Neuron (in vitro differentiated cells): ENCODE measurements at regions not wholly inside any gene's neighbourhood (a gene's known extent, or its start where the extent isn't known, plus 50 kb on each side); places are given as distances from the start of the nearest gene placed in this dataset.
"Not testable (repeated sequence)": the region's sequence is repeated elsewhere in the genome, so short reads cannot be mapped to it uniquely, and the experiment has no call there.

Experiments
- H2AFZ ChIP-seq: one replicate; pipeline ENCODE4 v1.6.1; 2013; ENCODE audit warnings: low read depth, mild to moderate bottlenecking, inconsistent platforms, low read length, moderate library complexity
- H3K27me3 ChIP-seq: one replicate; pipeline ENCODE4 v1.6.1; 2013; ENCODE audit warnings: low read length; ENCODE audit not compliant: insufficient read depth
- H3K36me3 ChIP-seq: one replicate; pipeline ENCODE4 v1.6.1; 2013; ENCODE audit warnings: low read length; ENCODE audit not compliant: insufficient read depth
- H3K4me1 ChIP-seq: one replicate; pipeline ENCODE4 v1.6.1; 2013; ENCODE audit warnings: low read length; ENCODE audit not compliant: insufficient read depth
- H3K4me3 ChIP-seq: 2 replicates; pipeline ENCODE4 v1.5.1; 2013; ENCODE audit warnings: mild to moderate bottlenecking, low read length, moderate library complexity
- H3K9me3 ChIP-seq: one replicate; pipeline ENCODE4 v1.6.1; 2013; ENCODE audit warnings: low read length

DNA sequence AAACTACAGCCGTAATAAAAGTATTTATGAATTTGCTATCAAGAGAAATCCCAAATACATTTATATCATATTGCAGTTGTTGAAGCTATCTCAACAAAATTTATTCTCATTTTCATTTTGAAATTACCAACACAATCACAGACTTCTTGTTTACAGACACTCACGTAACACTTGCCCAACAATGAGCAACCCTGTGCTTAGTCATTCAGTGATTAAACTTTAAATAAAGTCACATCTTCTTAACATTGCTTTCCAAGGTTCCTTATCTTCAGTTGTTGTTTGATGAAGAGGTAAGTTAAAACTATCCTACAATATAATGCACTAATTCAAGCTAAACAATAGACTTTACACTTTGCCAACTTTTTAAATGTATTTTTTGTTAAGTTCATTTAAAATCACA lies 601.8 kb downstream of the SLC16A7 start:
- Histone ChIP-seq H3K4me1 (no peaks in the 10 kb centered on the region), H3K27me3 (no peaks in the 10 kb centered on the region)

DNA sequence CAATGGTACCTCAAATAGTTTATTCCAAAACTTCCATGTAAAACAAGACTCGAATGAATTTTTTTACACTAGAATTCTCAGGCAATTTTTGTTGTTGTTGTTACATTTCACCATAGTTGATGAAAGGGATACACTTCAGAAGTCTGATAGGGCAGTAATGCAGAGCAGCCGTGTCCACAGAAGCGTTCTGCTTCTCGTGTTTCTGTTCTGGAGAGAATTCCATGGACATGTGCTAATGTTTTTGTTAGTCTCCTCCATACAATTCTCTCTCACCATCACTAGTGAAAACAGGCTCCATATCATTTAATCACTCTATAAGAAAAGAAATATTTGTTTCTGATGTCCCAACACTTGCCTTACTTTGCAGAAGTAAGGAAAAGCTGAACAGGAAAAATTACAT lies 606.1 kb downstream of the SLC16A7 start:
- Histone ChIP-seq H2AFZ (no peak overlapping the region), H3K4me3 (no peak overlapping the region), H3K27me3 (no peaks in the 10 kb centered on the region), H3K36me3 (no peaks in the 10 kb centered on the region), H3K9me3 (no peaks in the 10 kb centered on the region), H3K4me1 (no peaks in the 10 kb centered on the region)

More for the DNA sequence above, 601.8 kb downstream of the SLC16A7 start:
- Histone ChIP-seq H3K36me3 (no peaks in the 10 kb centered on the region), H2AFZ (no peak overlapping the region), H3K9me3 (no peaks in the 10 kb centered on the region), H3K4me3 (no peak overlapping the region)

DNA sequence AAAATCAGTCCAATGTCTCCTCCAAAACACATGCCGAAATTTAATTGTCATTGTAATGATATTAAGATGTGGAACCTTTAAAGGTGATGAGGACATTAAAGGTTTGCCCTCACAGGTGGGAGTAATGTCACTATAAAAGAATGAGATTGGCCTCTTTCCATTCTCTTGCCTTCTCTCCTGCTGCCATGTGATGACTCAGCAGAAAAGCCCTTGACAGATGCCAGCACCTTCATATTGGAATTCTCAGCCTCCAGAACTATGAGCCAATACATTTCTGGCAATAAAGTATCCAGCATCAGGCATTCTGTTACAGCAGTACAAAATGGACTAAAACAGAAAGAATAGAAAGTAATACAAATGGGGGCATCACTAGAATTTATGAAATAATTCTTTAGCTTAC lies 609.7 kb downstream of the SLC16A7 start:
- H2AFZ ChIP-seq: no peak overlapping the region
- H3K36me3 ChIP-seq: no peaks in the 10 kb centered on the region
- H3K9me3 ChIP-seq: no peaks in the 10 kb centered on the region
- no peak overlapping the region for H3K4me3 ChIP-seq
- no peaks in the 10 kb centered on the region for H3K27me3 ChIP-seq
- H3K4me1 ChIP-seq: no peaks in the 10 kb centered on the region

DNA sequence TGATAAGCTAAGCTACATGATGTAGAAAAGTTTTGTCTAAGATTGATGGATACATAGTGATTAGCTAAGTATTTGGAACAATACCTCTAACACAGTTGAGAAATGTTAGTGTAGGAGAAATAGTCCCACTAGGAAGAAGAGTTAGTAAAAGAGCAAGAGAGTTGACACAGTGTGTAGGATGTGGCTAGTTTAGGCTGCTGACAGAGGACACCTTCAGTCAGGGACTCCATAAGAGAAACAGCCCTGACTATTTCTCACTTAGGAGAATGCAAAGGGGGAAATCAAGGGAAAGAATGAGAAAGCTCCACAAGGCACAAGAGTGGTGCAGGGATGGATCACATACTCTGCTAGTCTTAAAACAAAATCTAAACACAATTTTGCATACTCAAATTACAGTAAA lies 613.7 kb downstream of the SLC16A7 start:
- Histone ChIP-seq H3K9me3 (no peaks in the 10 kb centered on the region), H3K4me1 (no peaks in the 10 kb centered on the region), H3K27me3 (no peaks in the 10 kb centered on the region), H3K4me3 (no peak overlapping the region), H3K36me3 (no peaks in the 10 kb centered on the region), H2AFZ (no peak overlapping the region)

DNA sequence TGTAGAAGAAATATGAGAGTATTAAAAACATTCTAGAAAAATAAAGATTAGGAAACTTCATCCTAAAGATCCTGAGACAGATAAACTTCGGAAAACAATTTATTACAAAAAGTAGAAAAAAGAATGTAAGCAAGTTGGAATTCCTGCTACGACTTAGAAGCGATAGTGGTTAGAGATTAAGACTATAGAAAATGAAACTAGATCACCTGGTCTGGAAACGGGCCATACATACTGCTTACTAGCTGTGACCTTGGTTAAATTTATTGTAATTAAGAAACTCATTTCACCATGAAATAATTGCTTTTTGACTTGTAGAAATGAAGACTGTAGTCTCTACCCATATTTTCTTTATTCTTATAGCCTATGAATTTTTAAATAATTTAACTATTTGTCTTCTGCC lies 614.1 kb downstream of the SLC16A7 start:
- no peaks in the 10 kb centered on the region for H3K4me1 ChIP-seq
- no peaks in the 10 kb centered on the region for H3K27me3 ChIP-seq
- H3K4me3 ChIP-seq: no peak overlapping the region
- H2AFZ ChIP-seq: no peak overlapping the region
- no peaks in the 10 kb centered on the region for H3K36me3 ChIP-seq
- H3K9me3 ChIP-seq: no peaks in the 10 kb centered on the region

DNA sequence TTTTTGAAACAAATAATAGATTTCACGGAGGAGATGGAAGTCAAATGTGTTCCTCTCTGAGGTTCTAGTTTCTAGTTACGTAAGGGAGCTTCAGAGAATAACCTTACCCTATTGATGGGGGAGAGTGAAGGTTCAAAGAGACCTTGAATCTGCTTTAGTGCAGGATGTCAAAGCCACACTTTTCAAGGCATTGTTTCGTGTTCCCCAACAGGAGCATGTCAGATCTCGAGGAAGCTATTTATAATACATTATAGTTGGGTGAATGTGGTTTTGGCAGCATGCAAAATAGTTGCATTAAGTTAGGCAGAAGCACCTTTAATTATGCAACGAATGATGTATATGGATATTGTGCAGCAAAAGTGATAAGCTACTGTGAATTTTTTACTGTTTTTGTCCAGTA lies 614.9 kb downstream of the SLC16A7 start:
- Histone ChIP-seq H3K4me1 (no peaks in the 10 kb centered on the region), H3K9me3 (no peaks in the 10 kb centered on the region), H3K27me3 (no peaks in the 10 kb centered on the region), H3K4me3 (no peak overlapping the region), H2AFZ (no peak overlapping the region), H3K36me3 (no peaks in the 10 kb centered on the region)

DNA sequence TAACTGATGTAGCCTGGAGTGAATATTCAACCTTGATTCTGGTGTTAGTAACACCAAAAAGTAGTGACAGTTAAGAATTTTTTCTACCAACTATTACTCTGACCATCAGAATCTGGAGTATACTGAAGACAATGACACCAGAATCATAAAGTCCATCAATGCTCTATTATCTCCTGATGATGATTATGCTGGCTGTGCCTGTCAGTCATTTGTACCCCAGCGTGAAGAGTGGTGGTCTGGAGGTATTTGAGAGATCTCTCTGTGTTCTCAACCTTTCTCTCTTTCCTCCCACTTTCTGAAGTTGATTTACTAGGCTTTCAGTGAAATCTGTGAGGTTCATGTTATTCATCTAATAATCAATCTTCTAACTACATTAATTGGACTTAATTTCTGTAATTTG lies 615.4 kb downstream of the SLC16A7 start:
- H3K9me3 ChIP-seq: no peaks in the 10 kb centered on the region
- H3K4me1 ChIP-seq: no peaks in the 10 kb centered on the region

DNA sequence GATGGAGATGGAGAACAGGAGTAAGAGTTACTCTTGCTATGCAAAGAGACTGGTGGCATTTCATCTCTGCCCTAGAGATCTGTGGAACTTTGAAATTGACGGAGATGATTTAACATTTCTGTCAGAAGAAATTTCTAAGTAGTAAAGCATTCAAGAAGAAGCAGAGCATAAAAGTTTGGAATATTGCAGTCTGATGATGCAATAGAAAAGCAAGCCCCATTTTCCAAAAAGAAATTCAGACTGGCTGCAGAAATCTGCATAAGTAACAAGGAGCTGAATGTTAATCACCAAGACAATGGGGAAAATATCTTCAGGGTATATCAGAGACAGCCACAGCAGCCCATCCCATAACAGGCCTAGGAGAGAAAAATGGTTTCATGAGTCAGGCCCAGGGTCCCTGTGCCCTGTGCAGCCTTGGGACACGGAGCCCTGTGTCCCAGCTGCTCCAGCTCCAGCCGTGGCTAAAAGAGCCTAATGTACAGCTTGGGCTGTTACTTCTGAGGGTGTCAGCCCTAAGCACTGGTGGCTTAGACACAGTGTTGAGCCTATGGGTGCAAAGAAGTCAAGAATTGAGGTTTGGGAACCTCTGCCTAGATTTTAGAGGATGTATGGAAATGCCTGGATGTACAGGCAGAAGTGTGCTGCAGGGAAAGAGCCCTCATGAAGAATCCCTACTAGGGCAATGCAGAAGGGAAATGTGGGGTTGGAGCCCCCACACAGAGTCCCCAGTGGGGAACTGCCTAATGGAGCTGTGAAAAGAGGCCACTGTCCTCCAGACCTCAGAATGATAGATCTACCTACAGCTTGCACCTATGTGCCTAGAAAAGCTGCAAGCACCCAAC lies 616.6 kb downstream of the SLC16A7 start:
- no peaks in the 10 kb centered on the region for H3K27me3 ChIP-seq
- H3K36me3 ChIP-seq: no peaks in the 10 kb centered on the region
- H3K4me3 ChIP-seq: no peak overlapping the region
- no peaks in the 10 kb centered on the region for H3K4me1 ChIP-seq
- no peaks in the 10 kb centered on the region for H3K9me3 ChIP-seq
- H2AFZ ChIP-seq: no peak overlapping the region

More for the DNA sequence above, 615.4 kb downstream of the SLC16A7 start:
- H3K36me3 ChIP-seq: no peaks in the 10 kb centered on the region
- H3K27me3 ChIP-seq: no peaks in the 10 kb centered on the region
- H2AFZ ChIP-seq: no peak overlapping the region
- no peak overlapping the region for H3K4me3 ChIP-seq

DNA sequence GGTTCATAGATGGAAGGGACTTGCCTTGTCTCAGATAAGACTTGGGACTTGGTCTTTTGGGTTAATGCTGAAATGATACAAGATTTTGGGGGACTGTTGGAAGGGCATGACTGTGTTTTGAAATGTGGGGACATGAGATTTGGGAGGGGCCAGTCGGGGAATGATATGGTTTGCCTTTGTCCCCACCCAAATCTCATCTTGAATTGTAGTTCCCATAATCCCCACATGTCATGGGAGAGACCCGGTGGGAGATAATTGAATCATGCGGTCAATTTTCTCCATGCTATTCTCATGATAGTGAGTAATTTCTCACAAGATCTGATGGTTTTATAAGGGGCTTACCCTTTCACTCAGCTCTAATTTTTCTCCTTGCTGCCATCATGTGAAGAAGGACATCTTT lies 617.4 kb downstream of the SLC16A7 start:
- H3K4me1 ChIP-seq, H3K27me3 ChIP-seq, H3K4me3 ChIP-seq, H2AFZ ChIP-seq, H3K36me3 ChIP-seq, H3K9me3 ChIP-seq: not testable (repeated sequence)

DNA sequence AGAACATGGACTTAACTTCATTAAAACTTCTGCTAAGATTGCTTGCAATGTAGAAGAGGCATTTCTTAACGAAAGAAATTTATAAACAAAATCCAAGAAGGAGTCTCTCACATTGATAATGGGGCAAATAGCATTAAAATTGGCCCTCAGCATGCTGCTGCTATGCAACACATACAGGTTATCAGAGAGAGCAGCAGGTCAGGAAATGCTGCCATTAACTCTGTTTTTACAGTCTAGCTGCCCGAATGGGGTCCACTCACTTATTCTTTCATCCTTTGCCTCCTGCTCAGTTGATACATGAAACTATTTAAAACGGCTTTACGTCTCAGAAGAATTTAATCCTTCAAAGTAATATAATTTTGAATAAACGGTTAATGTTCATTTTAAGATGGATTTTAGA lies 620.4 kb downstream of the SLC16A7 start:
- Histone ChIP-seq H3K4me1 (no peaks in the 10 kb centered on the region), H3K4me3 (no peak overlapping the region), H3K9me3 (no peaks in the 10 kb centered on the region), H2AFZ (no peak overlapping the region), H3K36me3 (no peaks in the 10 kb centered on the region), H3K27me3 (no peaks in the 10 kb centered on the region)

DNA sequence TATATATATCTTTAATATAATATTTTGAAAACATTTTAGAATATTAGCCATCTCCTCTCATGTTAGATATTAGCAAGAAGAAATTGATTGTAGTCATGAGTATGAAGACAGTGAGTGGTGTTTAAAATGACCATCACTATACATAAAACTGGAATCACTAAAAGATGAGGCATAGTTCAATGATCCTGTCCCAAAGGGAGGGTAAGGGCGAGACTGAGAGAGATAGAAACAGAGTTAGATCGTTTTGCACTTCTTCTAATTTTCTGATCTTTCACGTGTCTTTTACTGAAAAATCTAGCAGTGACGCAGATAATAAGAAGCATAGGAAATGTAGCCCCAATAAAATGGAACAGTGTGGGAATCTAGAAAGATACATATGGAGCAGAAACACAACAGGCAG lies 627.4 kb downstream of the SLC16A7 start:
- Histone ChIP-seq H2AFZ (no peak overlapping the region), H3K9me3 (no peaks in the 10 kb centered on the region), H3K36me3 (no peaks in the 10 kb centered on the region), H3K27me3 (no peaks in the 10 kb centered on the region), H3K4me3 (no peak overlapping the region), H3K4me1 (no peaks in the 10 kb centered on the region)

DNA sequence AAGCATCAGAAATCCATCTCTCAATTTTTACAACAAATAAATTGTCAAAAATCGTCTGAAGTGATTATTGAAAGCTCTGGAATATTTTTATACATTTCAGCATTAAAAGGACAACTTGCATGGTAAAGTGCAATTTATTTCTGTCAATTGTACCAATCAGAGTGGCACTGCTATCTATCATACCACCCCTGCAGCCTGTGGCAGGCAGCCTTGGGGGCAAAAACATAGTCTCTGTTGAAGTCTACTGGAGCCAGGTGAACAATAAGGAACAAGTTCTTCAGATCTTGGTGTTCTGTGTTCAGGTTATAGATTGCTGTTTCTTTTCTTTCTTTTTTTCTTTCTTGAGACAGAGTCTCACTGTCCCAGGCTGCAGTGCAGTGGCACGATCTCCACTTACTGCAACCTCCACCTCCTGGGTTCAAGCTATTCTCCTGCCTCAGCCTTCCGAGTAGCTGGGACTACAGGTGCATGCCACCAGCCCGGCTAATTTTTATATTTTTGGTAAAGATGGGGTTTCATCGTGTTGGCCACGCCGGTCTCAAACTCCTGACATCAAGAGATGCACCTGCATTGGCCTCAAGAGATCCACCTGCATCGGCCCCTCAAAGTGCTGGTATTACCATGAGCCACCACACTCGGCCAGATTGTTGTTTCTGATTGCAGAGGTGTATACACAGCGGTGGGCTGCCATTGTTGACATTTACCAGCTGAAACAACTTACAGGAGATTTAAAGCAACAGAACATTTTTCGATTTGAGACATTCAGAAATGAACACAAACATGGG lies 629.6 kb downstream of the SLC16A7 start:
- Histone ChIP-seq H3K36me3 (no peaks in the 10 kb centered on the region), H2AFZ (no peak overlapping the region), H3K4me3 (no peak overlapping the region), H3K27me3 (no peaks in the 10 kb centered on the region), H3K9me3 (no peaks in the 10 kb centered on the region), H3K4me1 (no peaks in the 10 kb centered on the region)

DNA sequence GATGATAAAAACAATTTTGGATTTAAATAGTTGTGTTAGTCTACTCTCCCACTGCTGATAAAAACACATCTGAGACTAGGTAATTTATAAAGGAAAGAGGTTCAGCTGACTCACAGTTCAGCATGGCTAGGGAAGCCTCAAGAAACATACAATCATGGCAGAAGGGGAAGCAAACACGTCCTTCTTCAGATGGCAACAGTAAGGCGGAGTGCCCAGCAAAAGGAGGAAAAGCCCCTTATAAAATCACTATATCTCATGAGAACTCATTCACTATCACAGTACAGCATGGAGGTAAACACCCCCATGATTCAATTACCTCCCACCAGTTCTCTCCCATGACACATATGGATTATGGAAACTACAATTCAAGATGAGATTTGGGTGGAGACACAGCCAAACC lies 632.1 kb downstream of the SLC16A7 start:
- H3K36me3 ChIP-seq: no peaks in the 10 kb centered on the region
- H3K4me3 ChIP-seq: no peak overlapping the region
- H3K9me3 ChIP-seq: no peaks in the 10 kb centered on the region
- H3K27me3 ChIP-seq: no peaks in the 10 kb centered on the region
- H2AFZ ChIP-seq: no peak overlapping the region
- no peaks in the 10 kb centered on the region for H3K4me1 ChIP-seq
